RWPE2 (cell line): ENCODE measurements at regions not wholly inside any gene's neighbourhood (a gene's known extent, or its start where the extent isn't known, plus 50 kb on each side); places are given as distances from the start of the nearest gene placed in this dataset.

Experiments used
- ATAC-seq: fragments of 200-7000 bp; cut with Tn5 transposase; 3 replicates; pipeline ENCODE4 v1.9.1; 2021; ENCODE audit warnings: low read depth
- DNase-seq: peaks from one replicate; pipeline ENCODE4 v3.0.0-alpha.2; 2020; ENCODE audit warnings: low spot score
- H3K27ac ChIP-seq: fragments of 450-650 bp; 2 replicates; pipeline ENCODE4 v1.5.1; 2017; ENCODE audit warnings: mild to moderate bottlenecking; ENCODE audit not compliant: poor library complexity, severe bottlenecking
- H3K27me3 ChIP-seq: fragments of 250-450 bp; sonication (Bioruptor Pico); 2 replicates; pipeline ENCODE4 v1.5.1; 2021; ENCODE audit warnings: mild to moderate bottlenecking, moderate library complexity; ENCODE audit not compliant: insufficient read depth, poor library complexity, severe bottlenecking
- H3K36me3 ChIP-seq: fragments of 250-450 bp; sonication (Bioruptor Pico); 2 replicates; pipeline ENCODE4 v1.5.1; 2020; ENCODE audit warnings: low read depth, mild to moderate bottlenecking, moderate library complexity
- H3K4me1 ChIP-seq: fragments of 250-450 bp; sonication (Bioruptor Pico); 2 replicates; pipeline ENCODE4 v1.5.1; 2021; ENCODE audit warnings: mild to moderate bottlenecking, moderate library complexity; ENCODE audit not compliant: insufficient read depth, poor library complexity, severe bottlenecking
- H3K4me3 ChIP-seq: fragments of 250-450 bp; sonication (Bioruptor Pico); 2 replicates; pipeline ENCODE4 v1.5.1; 2021; ENCODE audit warnings: mild to moderate bottlenecking, moderate library complexity; ENCODE audit not compliant: severe bottlenecking
- H3K9me3 ChIP-seq: fragments of 250-450 bp; sonication (Bioruptor Pico); 2 replicates; pipeline ENCODE4 v1.5.1; 2021; ENCODE audit warnings: mild to moderate bottlenecking, moderate library complexity; ENCODE audit not compliant: severe bottlenecking
- CTCF ChIP-seq: fragments of 450-650 bp; IDR thresholded peaks from one replicate; pipeline ENCODE4 v1.5.1; 2017; ENCODE audit warnings: mild to moderate bottlenecking, moderate library complexity; ENCODE audit not compliant: poor library complexity, severe bottlenecking

GRCh38 chr4:64174247-64174882, 234.9 kb downstream of the TECRL start:
- no peak overlapping the region for H3K27ac ChIP-seq
- no peak for TF ChIP-seq CTCF
- H3K36me3 ChIP-seq, result no peaks in the 10 kb centered on the region
- H3K4me1 ChIP-seq, result no peaks in the 10 kb centered on the region
- no peak for ATAC-seq
- no peaks in the 10 kb centered on the region for H3K9me3 ChIP-seq
- DNase-seq, result no peak
- H3K27me3 ChIP-seq, result no peaks in the 10 kb centered on the region
- no peak overlapping the region for H3K4me3 ChIP-seq

DNA sequence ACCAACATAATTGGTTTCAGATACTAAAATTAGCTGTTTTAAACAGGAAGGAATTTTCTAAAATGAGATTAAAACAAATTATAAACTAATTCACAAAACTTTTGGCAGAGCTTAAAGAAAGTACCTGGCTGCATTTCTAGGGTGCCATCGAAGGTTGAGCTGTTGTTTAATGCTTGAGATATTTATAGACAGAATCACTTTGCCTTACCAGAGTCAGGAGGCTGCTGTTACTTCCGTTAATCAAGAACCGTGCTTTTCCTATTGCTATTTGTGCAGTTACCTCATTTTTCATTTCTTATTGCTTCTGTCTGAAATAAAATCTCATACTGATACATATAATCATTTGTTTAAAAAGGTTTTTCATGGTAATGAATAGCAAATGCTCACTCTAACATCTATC, 242.9 kb downstream of the TECRL start:
- Histone ChIP-seq H3K4me3 (no peak overlapping the region), H3K9me3 (no peaks in the 10 kb centered on the region), H3K27ac (no peak overlapping the region), H3K36me3 (no peaks in the 10 kb centered on the region), H3K4me1 (no peaks in the 10 kb centered on the region), H3K27me3 (no peaks in the 10 kb centered on the region)
- ATAC-seq (no peak), DNase-seq (no peak)
- TF ChIP-seq CTCF, result no peak

GRCh38 chr4:64158648-64159326, 250.5 kb downstream of the TECRL start:
- Histone ChIP-seq H3K27ac (no peak overlapping the region), H3K9me3 (no peaks in the 10 kb centered on the region), H3K27me3 (no peaks in the 10 kb centered on the region), H3K36me3 (no peaks in the 10 kb centered on the region), H3K4me1 (no peaks in the 10 kb centered on the region), H3K4me3 (no peak overlapping the region)
- DNase-seq, result no peak
- peak; percentile 94 for TF ChIP-seq CTCF
- peak; percentile 51; the same call in 2 of the 3 replicates for ATAC-seq

DNA sequence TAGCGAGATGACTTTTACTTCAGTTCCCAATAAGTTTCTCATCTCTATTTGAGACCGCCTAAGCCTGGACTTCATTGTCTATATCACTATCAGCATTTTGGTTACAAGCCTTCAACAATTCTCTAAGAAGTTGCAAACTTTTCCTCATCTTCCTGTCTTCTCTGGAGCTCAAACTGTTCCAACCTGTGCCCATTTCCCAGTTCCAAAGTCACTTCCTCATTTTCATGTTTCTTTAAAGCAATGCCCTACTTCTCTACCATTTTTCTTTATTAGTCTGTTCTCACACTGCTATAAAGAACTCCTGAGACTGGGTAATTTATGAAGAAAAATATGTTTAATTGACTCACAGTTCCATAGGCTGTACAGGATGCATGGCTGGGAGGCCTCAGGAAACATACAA, 251.9 kb downstream of the TECRL start:
- Histone ChIP-seq H3K27me3 (no peaks in the 10 kb centered on the region), H3K4me3 (no peak overlapping the region), H3K27ac (no peak overlapping the region), H3K9me3 (no peaks in the 10 kb centered on the region), H3K36me3 (no peaks in the 10 kb centered on the region), H3K4me1 (no peaks in the 10 kb centered on the region)
- DNase-seq, result no peak
- ATAC-seq, result no peak
- TF ChIP-seq CTCF, result no peak

GRCh38 chr4:64156253-64156652, 253.0 kb downstream of the TECRL start:
- Histone ChIP-seq H3K4me1 (no peaks in the 10 kb centered on the region), H3K4me3 (no peak overlapping the region), H3K27me3 (no peaks in the 10 kb centered on the region), H3K36me3 (no peaks in the 10 kb centered on the region), H3K9me3 (no peaks in the 10 kb centered on the region), H3K27ac (no peak overlapping the region)
- TF ChIP-seq CTCF, result no peak
- DNase-seq (no peak), ATAC-seq (no peak)
